ENCODE measurements at regions not wholly inside any gene's neighbourhood (a gene's known extent, or its start where the extent isn't known, plus 50 kb on each side); places are given as distances from the start of the nearest gene placed in this dataset.
"Not testable (repeated sequence)": the region's sequence is repeated elsewhere in the genome, so short reads cannot be mapped to it uniquely, and the experiment has no call there.

GRCh38 chr14:105581551-105582341 lies 55.4 kb downstream of the TMEM121 start:
- DNase-seq (ENCODE audit: low read depth), result no peak
- no peak overlapping the region for H3K4me3 ChIP-seq (ENCODE audit: low read length)
- TF ChIP-seq CTCF (conservative IDR thresholded peaks at IDR 0.05; ENCODE audit: low read depth, low read length), result no peak

- no peak overlapping the region for H3K4me3 ChIP-seq (ENCODE audit: low read length)
- DNase-seq (ENCODE audit: low read depth), result no peak
- TF ChIP-seq CTCF (conservative IDR thresholded peaks at IDR 0.05; ENCODE audit: low read depth, low read length), result no peak
Observed at GRCh38 chr14:105582639-105583038, 56.3 kb downstream of the TMEM121 start.

DNA sequence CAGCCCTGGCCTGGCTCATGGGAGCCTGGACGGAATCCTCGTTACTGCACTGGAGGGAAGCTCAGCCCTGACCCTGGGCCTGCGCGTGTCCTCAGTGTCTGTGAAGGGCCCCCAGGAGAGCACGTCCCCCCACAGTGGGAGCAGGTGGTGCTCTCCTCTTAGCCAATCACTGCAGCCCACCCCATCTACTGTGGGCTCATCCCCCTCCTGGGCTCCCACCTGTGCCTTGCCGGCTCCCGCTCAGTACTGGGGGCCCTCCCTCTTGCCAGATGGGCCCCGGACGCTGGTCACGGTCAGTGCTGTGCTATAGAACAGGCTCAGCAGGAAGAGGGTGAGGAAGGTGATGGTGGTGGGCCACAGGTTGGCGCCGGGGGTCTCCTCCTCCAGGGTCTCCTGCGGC lies 57.5 kb downstream of the TMEM121 start:
- not testable (repeated sequence) for H3K4me3 ChIP-seq (ENCODE audit: low read length); DNase-seq (ENCODE audit: low read depth)

DNA sequence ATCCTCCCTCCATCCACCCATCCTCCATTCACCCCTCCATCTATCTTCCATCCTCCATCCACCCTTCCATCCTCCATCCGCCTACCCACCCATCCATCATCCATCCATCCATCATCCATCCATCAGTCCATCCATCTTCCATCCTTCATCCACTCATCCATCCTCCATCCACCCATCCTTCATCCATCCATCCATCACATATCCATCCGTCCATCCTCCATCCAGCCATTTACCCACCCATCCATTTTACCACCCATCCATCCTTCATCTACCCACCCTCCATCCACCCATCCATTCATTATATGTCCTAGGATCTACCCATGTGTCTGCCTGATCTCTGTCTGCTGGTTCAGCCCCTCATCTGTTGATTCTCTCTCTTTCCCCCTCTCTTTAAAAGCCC lies 58.9 kb downstream of the TMEM121 start:
- H3K4me3 ChIP-seq (ENCODE audit: low read length); DNase-seq (ENCODE audit: low read depth): not testable (repeated sequence)

GRCh38 chr14:105585722-105586121 lies 59.3 kb downstream of the TMEM121 start:
- H3K4me3 ChIP-seq (ENCODE audit: low read length); DNase-seq (ENCODE audit: low read depth): not testable (repeated sequence)

- not testable (repeated sequence) for H3K4me3 ChIP-seq (ENCODE audit: low read length); DNase-seq (ENCODE audit: low read depth)
Observed at GRCh38 chr14:105586144-105586872, 59.9 kb downstream of the TMEM121 start.

- DNase-seq (ENCODE audit: low read depth); H3K4me3 ChIP-seq (ENCODE audit: low read length): not testable (repeated sequence)
Observed at GRCh38 chr14:105587034-105587433, 60.7 kb downstream of the TMEM121 start.

DNA sequence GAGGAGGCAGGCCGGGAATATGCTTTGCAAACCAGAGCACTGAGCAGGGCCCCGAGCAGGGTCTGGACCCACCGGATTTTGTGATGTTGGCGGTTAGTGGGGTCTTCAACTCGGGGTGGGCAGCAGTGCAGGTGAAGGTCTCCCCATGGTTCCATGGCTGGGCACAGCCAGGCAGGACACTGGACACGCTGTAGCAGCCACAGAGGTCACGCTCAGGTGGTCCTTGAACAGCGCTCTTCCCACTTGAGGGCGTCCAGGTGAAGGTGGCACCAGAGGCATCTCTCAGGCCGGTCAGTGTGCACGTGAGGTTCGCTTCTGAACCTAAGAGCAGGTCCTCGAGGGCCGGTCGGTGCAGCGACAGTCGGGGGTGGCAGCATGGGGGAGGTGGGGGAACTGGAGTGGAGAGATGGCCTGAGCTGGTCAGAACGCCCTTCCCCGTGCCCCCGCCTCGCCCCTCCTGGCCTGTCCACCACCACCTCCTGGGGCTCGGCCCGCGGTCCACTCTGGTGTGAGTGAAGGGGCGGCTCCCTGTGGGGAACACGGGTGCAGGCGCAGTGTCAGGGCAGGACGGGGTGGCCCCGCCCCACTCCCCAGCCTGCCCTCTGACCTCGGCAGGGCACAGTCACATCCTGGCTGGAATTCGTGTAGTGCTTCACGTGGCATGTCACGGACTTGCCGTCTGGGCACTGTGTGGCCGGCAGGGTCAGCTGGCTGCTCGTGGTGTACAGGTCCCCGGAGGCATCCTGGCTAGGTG lies 61.3 kb downstream of the TMEM121 start:
- DNase-seq (ENCODE audit: low read depth); H3K4me3 ChIP-seq (ENCODE audit: low read length): not testable (repeated sequence)

- no peak overlapping the region for H3K4me3 ChIP-seq (ENCODE audit: low read length)
- DNase-seq (ENCODE audit: low read depth), result no peak
- TF ChIP-seq CTCF (conservative IDR thresholded peaks at IDR 0.05; ENCODE audit: low read depth, low read length), result no peak
Observed at GRCh38 chr14:105588236-105588860, 62.0 kb downstream of the TMEM121 start.
